SW480 (cell line): ENCODE measurements at regions not wholly inside any gene's neighbourhood (a gene's known extent, or its start where the extent isn't known, plus 50 kb on each side); places are given as distances from the start of the nearest gene placed in this dataset.
A peak's percentile ranks its signal among the peaks of the same experiment; 100 is the strongest.
"Not testable (repeated sequence)": the region's sequence is repeated elsewhere in the genome, so short reads cannot be mapped to it uniquely, and the experiment has no call there.

ENCODE experiments used
- DNase-seq: peaks from one replicate; pipeline ENCODE4 v3.0.0-alpha.2; 2016; ENCODE audit warnings: low spot score

GRCh38 chr20:43404878-43405277 is 52.8 kb upstream of the SRSF6 start:
- peak; percentile 28 for DNase-seq

- DNase-seq: not testable (repeated sequence)
Measured at GRCh38 chr20:43400882-43401281, 56.8 kb upstream of the SRSF6 start.

- DNase-seq: no peak
Measured at GRCh38 chr20:43398676-43399324, 58.9 kb upstream of the SRSF6 start.

GRCh38 chr20:43397147-43397546 is 60.5 kb upstream of the SRSF6 start:
- DNase-seq: no peak

- DNase-seq: no peak
Measured at GRCh38 chr20:43393052-43393451, 64.6 kb upstream of the SRSF6 start.

- no peak for DNase-seq
Measured at GRCh38 chr20:43392561-43392960, 65.1 kb upstream of the SRSF6 start.

- no peak for DNase-seq
Measured at GRCh38 chr20:43389839-43390626, 67.7 kb upstream of the SRSF6 start.

- no peak for DNase-seq
Measured at GRCh38 chr20:43389211-43389610, 68.5 kb upstream of the SRSF6 start.

GRCh38 chr20:43388268-43389002 is 69.3 kb upstream of the SRSF6 start:
- no peak for DNase-seq

GRCh38 chr20:43387737-43388136 is 70.0 kb upstream of the SRSF6 start:
- no peak for DNase-seq

GRCh38 chr20:43386878-43387277 is 70.8 kb upstream of the SRSF6 start:
- no peak for DNase-seq

- DNase-seq: no peak
Measured at GRCh38 chr20:43385914-43386313, 71.8 kb upstream of the SRSF6 start.

GRCh38 chr20:43384101-43384940 is 73.4 kb upstream of the SRSF6 start:
- no peak for DNase-seq

- no peak for DNase-seq
Measured at GRCh38 chr20:43383026-43383795, 74.5 kb upstream of the SRSF6 start.

- not testable (repeated sequence) for DNase-seq
Measured at GRCh38 chr20:43382135-43382534, 75.6 kb upstream of the SRSF6 start.

- DNase-seq: not testable (repeated sequence)
Measured at GRCh38 chr20:43381533-43381932, 76.2 kb upstream of the SRSF6 start.

- peak; percentile 69 for DNase-seq
Measured at GRCh38 chr20:43379239-43379917, 78.3 kb upstream of the SRSF6 start.

- no peak for DNase-seq
Measured at GRCh38 chr20:43376831-43377230, 80.9 kb upstream of the SRSF6 start.

GRCh38 chr20:43375591-43375990 is 82.1 kb upstream of the SRSF6 start:
- DNase-seq: no peak

- no peak for DNase-seq
Measured at GRCh38 chr20:43372051-43372450, 85.6 kb upstream of the SRSF6 start.

- DNase-seq: no peak
Measured at GRCh38 chr20:43365691-43366090, 92.0 kb upstream of the SRSF6 start.
